GM23338 (cell line): ENCODE measurements at regions not wholly inside any gene's neighbourhood (a gene's known extent, or its start where the extent isn't known, plus 50 kb on each side); places are given as distances from the start of the nearest gene placed in this dataset.

Source experiments
- ATAC-seq: fragments of 200-7000 bp; cut with Tn5 transposase; 3 replicates; pipeline ENCODE4 v1.9.1; 2020
- DNase-seq: peaks from one replicate; pipeline ENCODE4 v3.0.0-alpha.2; 2015; ENCODE audit warnings: low spot score
- H2AFZ ChIP-seq: fragments of 200-600 bp; sonication (generic); 2 replicates; pipeline ENCODE4 v1.8.0; 2016; ENCODE audit warnings: antibody characterized with exemption, mild to moderate bottlenecking, moderate library complexity
- H3F3A ChIP-seq: fragments of 200-600 bp; sonication (generic); replicated peaks from 2 replicates; pipeline ENCODE4 v1.8.0; 2017; ENCODE audit warnings: antibody characterized with exemption, mixed run types, low read depth
- H3K27ac ChIP-seq: fragments of 200-600 bp; sonication (generic); 2 replicates; pipeline ENCODE4 v1.6.1; 2016; ENCODE audit warnings: low read depth
- H3K27me3 ChIP-seq: fragments of 200-600 bp; sonication (generic); 2 replicates; pipeline ENCODE4 v1.8.0; 2016; ENCODE audit warnings: mild to moderate bottlenecking, mixed run types, moderate library complexity; ENCODE audit not compliant: insufficient read depth
- H3K36me3 ChIP-seq: fragments of 200-600 bp; sonication (generic); 2 replicates; pipeline ENCODE4 v1.8.0; 2016; ENCODE audit warnings: mild to moderate bottlenecking; ENCODE audit not compliant: insufficient read depth
- H3K4me1 ChIP-seq: fragments of 200-600 bp; sonication (generic); 2 replicates; pipeline ENCODE4 v1.8.0; 2016; ENCODE audit warnings: mild to moderate bottlenecking, moderate library complexity; ENCODE audit not compliant: insufficient read depth
- H3K4me2 ChIP-seq: fragments of 200-600 bp; sonication (generic); 2 replicates; pipeline ENCODE4 v1.7.1; 2017; ENCODE audit warnings: mixed run types
- H3K4me3 ChIP-seq: fragments of 200-600 bp; sonication (generic); 2 replicates; pipeline ENCODE4 v1.6.1; 2016; ENCODE audit warnings: mixed run types
- H3K79me2 ChIP-seq: fragments of 200-600 bp; sonication (generic); replicated peaks from 2 replicates; pipeline ENCODE4 v1.8.0; 2017; ENCODE audit warnings: mild to moderate bottlenecking; ENCODE audit not compliant: insufficient read depth
- H3K9me2 ChIP-seq: fragments of 200-600 bp; sonication (generic); 2 replicates; pipeline ENCODE4 v1.8.0; 2017; ENCODE audit not compliant: insufficient read depth
- H4K20me1 ChIP-seq: fragments of 200-600 bp; sonication (generic); replicated peaks from 2 replicates; pipeline ENCODE4 v1.8.0; 2017; ENCODE audit warnings: mild to moderate bottlenecking; ENCODE audit not compliant: insufficient read depth
- H3K27ac Mint-ChIP-seq: 2 replicates; pipeline ENCODE4 v1.8.0; 2020; ENCODE audit warnings: inconsistent platforms, mild to moderate bottlenecking, moderate library complexity, mixed read lengths
- H3K27me3 Mint-ChIP-seq: 3 replicates; pipeline ENCODE4 v1.8.0; 2022; ENCODE audit warnings: low read depth, mild to moderate bottlenecking, moderate library complexity, mixed read lengths, inconsistent platforms; ENCODE audit not compliant: insufficient read depth, poor library complexity
- H3K36me3 Mint-ChIP-seq: 3 replicates; pipeline ENCODE4 v1.8.0; 2021; ENCODE audit warnings: low read depth, mild to moderate bottlenecking, inconsistent platforms, moderate library complexity, mixed read lengths
- H3K4me1 Mint-ChIP-seq: 3 replicates; pipeline ENCODE4 v1.8.0; 2020; ENCODE audit warnings: mild to moderate bottlenecking, inconsistent platforms, mixed read lengths
- H3K4me3 Mint-ChIP-seq: 3 replicates; pipeline ENCODE4 v1.8.0; 2021; ENCODE audit warnings: moderate library complexity, mild to moderate bottlenecking, inconsistent platforms, mixed read lengths
- H3K9me3 Mint-ChIP-seq: 3 replicates; pipeline ENCODE4 v1.8.0; 2020; ENCODE audit warnings: moderate library complexity, mild to moderate bottlenecking, inconsistent platforms, mixed read lengths
- CREB1 ChIP-seq: fragments of 250-450 bp; sonication (Bioruptor Pico); IDR thresholded peaks from 2 replicates; pipeline ENCODE4 v1.5.0; 2020; ENCODE audit warnings: low read depth, mild to moderate bottlenecking, moderate library complexity
- ETS1 ChIP-seq: IDR thresholded peaks from 2 replicates; pipeline ENCODE4 v1.6.1; 2016; ENCODE audit warnings: antibody characterized with exemption
- EZH2 ChIP-seq: fragments of 200-600 bp; sonication (generic); IDR thresholded peaks from one replicate; pipeline ENCODE4 v1.8.0; 2017; ENCODE audit warnings: antibody characterized with exemption, mild to moderate bottlenecking, low read depth; ENCODE audit not compliant: unreplicated experiment
- EZH2phosphoT487 ChIP-seq: fragments of 200-600 bp; sonication (generic); IDR thresholded peaks from one replicate; pipeline ENCODE4 v1.8.1; 2018; ENCODE audit warnings: antibody characterized with exemption; ENCODE audit not compliant: unreplicated experiment
- JUNB ChIP-seq: IDR thresholded peaks from one replicate; pipeline ENCODE4 v1.6.1; 2016; ENCODE audit warnings: antibody characterized with exemption; ENCODE audit not compliant: unreplicated experiment
- NANOG ChIP-seq: IDR thresholded peaks from 2 replicates; pipeline ENCODE4 v1.6.1; 2016; ENCODE audit warnings: antibody characterized with exemption, borderline replicate concordance
- POLR2AphosphoS5 ChIP-seq: IDR thresholded peaks from 2 replicates; pipeline ENCODE4 v1.6.1; 2016; ENCODE audit warnings: antibody characterized with exemption, low read depth
- REST ChIP-seq: IDR thresholded peaks from one replicate; pipeline ENCODE4 v1.6.1; 2018; ENCODE audit warnings: antibody characterized with exemption; ENCODE audit not compliant: unreplicated experiment
- STAT1 ChIP-seq: IDR thresholded peaks from one replicate; pipeline ENCODE4 v1.6.1; 2016; ENCODE audit warnings: antibody characterized with exemption; ENCODE audit not compliant: unreplicated experiment
- ZNF114 ChIP-seq: fragments of 250-450 bp; sonication (Bioruptor Pico); IDR thresholded peaks from 2 replicates; pipeline ENCODE4 v1.5.0; 2020; ENCODE audit warnings: mild to moderate bottlenecking, moderate library complexity
- ZNF331 ChIP-seq: fragments of 250-450 bp; sonication (Bioruptor Pico); IDR thresholded peaks from 2 replicates; pipeline ENCODE4 v1.5.0; 2020; ENCODE audit warnings: low read depth, mild to moderate bottlenecking, moderate library complexity
- TF ChIP-seq, protein P1 (sequence below), 2 experiments: fragments of 200-600 bp in 1 of 2; sonication (generic) in 1 of 2; conservative IDR thresholded peaks; 2 replicates each; pipeline versions ENCODE4 v1.5.1 to v1.6.1; 2016 to 2017; ENCODE audit warnings: antibody characterized with exemption in 2 of 2, low read depth in 2 of 2, mild to moderate bottlenecking in 2 of 2, moderate library complexity in 1 of 2
- TF ChIP-seq, protein P2 (sequence below): fragments of 250-450 bp; sonication (Bioruptor Pico); IDR thresholded peaks from 2 replicates; pipeline ENCODE4 v1.5.0; 2020; ENCODE audit warnings: mild to moderate bottlenecking, moderate library complexity

DNA sequence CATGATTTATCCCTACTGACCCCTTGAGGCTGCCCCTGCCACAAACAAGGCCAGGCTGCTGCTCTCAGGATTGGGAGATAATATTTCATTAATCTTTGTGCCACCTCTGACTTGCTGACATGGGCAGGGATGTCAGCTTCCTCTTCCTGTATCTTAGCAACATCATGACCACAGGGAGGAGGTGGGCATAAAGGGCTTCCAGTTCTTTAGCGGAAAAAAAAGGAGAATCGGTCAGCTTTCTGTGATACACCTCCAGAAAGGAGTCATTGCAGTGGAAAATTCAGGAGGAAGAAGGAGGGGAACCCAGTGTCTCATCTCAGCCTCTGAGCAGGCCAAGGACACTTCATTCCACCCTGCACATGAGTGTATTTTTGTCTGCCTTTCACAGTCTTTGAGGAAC, 206.8 kb upstream of the SDK2 start:
- Histone ChIP-seq H3K4me2 (no peak overlapping the region), H3K9me2 (peaks cover 9% of the 10 kb centered on the region; the same call in 1 of the 2 replicates), H3K27ac (no peak overlapping the region), H3K4me1 (no peaks in the 10 kb centered on the region), H3K36me3 (no peaks in the 10 kb centered on the region), H3K4me3 (no peak overlapping the region), H3K27me3 (no peaks in the 10 kb centered on the region), H4K20me1 (no peaks in the 10 kb centered on the region), H2AFZ (no peak overlapping the region), H3F3A (no peaks in the 10 kb centered on the region), H3K79me2 (no peaks in the 10 kb centered on the region)
- H3K27me3 Mint-ChIP-seq, result peaks cover 9% of the 10 kb centered on the region
- H3K36me3 Mint-ChIP-seq, result no peaks in the 10 kb centered on the region; the same call in 2 of the 3 replicates
- no peak for DNase-seq
- H3K27ac Mint-ChIP-seq, result no peak overlapping the region
- TF ChIP-seq EZH2phosphoT487, result no peak
- TF ChIP-seq POLR2AphosphoS5, result no peak
- TF ChIP-seq CREB1 (CRISPR knock-in tag), result no peak
- TF ChIP-seq ZNF331, result no peak
- TF ChIP-seq REST, result no peak
- TF ChIP-seq NANOG, result no peak
- TF ChIP-seq, protein P1, sequence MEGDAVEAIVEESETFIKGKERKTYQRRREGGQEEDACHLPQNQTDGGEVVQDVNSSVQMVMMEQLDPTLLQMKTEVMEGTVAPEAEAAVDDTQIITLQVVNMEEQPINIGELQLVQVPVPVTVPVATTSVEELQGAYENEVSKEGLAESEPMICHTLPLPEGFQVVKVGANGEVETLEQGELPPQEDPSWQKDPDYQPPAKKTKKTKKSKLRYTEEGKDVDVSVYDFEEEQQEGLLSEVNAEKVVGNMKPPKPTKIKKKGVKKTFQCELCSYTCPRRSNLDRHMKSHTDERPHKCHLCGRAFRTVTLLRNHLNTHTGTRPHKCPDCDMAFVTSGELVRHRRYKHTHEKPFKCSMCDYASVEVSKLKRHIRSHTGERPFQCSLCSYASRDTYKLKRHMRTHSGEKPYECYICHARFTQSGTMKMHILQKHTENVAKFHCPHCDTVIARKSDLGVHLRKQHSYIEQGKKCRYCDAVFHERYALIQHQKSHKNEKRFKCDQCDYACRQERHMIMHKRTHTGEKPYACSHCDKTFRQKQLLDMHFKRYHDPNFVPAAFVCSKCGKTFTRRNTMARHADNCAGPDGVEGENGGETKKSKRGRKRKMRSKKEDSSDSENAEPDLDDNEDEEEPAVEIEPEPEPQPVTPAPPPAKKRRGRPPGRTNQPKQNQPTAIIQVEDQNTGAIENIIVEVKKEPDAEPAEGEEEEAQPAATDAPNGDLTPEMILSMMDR (conservative IDR thresholded peaks at IDR 0.05; ENCODE audit: low read depth in 2 of 2), result no peak
- no peak for TF ChIP-seq JUNB
- TF ChIP-seq EZH2, result no peak
- no peak for TF ChIP-seq ZNF114
- no peak for TF ChIP-seq STAT1
- no peak for TF ChIP-seq ETS1
- TF ChIP-seq, protein P2, sequence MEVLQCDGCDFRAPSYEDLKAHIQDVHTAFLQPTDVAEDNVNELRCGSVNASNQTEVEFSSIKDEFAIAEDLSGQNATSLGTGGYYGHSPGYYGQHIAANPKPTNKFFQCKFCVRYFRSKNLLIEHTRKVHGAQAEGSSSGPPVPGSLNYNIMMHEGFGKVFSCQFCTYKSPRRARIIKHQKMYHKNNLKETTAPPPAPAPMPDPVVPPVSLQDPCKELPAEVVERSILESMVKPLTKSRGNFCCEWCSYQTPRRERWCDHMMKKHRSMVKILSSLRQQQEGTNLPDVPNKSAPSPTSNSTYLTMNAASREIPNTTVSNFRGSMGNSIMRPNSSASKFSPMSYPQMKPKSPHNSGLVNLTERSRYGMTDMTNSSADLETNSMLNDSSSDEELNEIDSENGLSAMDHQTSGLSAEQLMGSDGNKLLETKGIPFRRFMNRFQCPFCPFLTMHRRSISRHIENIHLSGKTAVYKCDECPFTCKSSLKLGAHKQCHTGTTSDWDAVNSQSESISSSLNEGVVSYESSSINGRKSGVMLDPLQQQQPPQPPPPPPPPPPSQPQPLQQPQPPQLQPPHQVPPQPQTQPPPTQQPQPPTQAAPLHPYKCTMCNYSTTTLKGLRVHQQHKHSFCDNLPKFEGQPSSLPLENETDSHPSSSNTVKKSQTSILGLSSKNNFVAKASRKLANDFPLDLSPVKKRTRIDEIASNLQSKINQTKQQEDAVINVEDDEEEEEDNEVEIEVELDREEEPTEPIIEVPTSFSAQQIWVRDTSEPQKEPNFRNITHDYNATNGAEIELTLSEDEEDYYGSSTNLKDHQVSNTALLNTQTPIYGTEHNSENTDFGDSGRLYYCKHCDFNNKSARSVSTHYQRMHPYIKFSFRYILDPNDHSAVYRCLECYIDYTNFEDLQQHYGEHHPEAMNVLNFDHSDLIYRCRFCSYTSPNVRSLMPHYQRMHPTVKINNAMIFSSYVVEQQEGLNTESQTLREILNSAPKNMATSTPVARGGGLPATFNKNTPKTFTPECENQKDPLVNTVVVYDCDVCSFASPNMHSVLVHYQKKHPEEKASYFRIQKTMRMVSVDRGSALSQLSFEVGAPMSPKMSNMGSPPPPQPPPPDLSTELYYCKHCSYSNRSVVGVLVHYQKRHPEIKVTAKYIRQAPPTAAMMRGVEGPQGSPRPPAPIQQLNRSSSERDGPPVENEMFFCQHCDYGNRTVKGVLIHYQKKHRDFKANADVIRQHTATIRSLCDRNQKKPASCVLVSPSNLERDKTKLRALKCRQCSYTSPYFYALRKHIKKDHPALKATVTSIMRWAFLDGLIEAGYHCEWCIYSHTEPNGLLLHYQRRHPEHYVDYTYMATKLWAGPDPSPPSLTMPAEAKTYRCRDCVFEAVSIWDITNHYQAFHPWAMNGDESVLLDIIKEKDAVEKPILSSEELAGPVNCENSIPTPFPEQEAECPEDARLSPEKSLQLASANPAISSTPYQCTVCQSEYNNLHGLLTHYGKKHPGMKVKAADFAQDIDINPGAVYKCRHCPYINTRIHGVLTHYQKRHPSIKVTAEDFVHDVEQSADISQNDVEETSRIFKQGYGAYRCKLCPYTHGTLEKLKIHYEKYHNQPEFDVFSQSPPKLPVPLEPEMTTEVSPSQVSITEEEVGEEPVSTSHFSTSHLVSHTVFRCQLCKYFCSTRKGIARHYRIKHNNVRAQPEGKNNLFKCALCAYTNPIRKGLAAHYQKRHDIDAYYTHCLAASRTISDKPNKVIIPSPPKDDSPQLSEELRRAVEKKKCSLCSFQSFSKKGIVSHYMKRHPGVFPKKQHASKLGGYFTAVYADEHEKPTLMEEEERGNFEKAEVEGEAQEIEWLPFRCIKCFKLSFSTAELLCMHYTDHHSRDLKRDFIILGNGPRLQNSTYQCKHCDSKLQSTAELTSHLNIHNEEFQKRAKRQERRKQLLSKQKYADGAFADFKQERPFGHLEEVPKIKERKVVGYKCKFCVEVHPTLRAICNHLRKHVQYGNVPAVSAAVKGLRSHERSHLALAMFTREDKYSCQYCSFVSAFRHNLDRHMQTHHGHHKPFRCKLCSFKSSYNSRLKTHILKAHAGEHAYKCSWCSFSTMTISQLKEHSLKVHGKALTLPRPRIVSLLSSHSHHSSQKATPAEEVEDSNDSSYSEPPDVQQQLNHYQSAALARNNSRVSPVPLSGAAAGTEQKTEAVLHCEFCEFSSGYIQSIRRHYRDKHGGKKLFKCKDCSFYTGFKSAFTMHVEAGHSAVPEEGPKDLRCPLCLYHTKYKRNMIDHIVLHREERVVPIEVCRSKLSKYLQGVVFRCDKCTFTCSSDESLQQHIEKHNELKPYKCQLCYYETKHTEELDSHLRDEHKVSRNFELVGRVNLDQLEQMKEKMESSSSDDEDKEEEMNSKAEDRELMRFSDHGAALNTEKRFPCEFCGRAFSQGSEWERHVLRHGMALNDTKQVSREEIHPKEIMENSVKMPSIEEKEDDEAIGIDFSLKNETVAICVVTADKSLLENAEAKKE, result no peak
- no peak for ATAC-seq
- H3K4me3 Mint-ChIP-seq, result no peak overlapping the region
- H3K4me1 Mint-ChIP-seq, result no peaks in the 10 kb centered on the region
- H3K9me3 Mint-ChIP-seq, result peaks cover 15% of the 10 kb centered on the region
